Stimulated activated CD8-positive, alpha-beta memory T cell treated with anti-CD3 and anti-CD28 coated beads, Interleukin-7, amount 100 ng/mL, for 1 hour (primary cell): ENCODE measurements at regions not wholly inside any gene's neighbourhood (a gene's known extent, or its start where the extent isn't known, plus 50 kb on each side); places are given as distances from the start of the nearest gene placed in this dataset.
"Not testable (repeated sequence)": the region's sequence is repeated elsewhere in the genome, so short reads cannot be mapped to it uniquely, and the experiment has no call there.

Source experiments
- DNase-seq, 2 donors: peaks; one replicate each; pipeline ENCODE4 v3.0.0-alpha.2; 2020; ENCODE audit warnings: low read depth in 2 of 2

DNA sequence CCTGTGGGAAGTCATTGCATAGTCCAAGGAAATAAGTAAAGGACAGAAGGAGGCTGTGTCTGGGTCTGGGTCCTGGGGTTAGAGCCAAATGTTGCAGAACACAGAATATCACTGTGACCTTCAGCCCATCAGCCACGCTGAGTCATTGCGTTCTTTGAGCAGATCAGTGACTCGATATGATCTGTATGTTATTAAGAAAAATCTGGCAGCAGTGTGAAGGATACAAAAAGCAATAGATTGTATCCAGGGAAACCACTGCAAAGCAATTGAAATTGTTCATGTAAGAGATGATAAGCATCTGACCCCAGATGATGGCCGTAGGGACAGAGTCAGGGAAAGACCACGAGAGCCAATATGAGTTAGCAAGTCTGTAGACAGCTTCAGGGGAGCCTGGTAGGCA lies 1575.1 kb upstream of the SLC10A2 start:
- DNase-seq: no peak

DNA sequence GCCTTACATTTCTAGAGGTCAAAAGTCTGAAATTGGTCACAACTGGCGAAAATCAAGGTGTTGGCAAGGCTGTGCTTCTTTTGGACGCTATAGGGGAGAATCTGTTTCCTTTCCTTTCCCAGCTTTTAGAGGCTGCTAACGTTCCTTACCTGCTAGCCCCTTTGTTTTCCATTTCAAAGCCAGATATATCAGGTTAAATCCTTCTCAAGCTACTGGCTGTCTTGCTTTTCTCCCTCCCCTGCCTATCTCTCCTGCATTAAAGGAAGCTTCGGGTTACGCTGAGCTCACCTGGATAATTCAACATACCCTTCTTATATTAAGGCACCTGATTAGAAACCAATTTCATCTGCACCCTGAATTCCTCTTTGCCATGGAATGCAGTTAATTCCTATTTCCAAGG lies 1569.7 kb upstream of the SLC10A2 start:
- DNase-seq: no peak

DNA sequence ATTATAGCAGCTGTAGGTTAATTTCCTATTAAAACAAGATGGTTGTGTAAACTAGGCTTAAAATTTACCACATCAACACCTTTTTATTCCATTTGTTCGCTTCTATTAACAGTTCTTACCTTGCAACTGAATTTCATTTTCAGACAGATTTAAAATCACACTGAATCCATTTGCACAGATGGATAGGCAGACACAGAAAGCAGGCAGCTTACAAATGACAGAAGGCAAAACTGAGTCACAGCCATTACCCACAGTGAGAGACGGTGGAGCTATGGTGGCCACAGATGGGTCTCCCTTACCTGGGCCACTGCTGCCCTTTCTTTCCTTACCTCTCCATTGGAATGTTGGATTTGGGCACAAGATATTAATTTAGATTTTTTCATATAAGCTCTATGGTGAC lies 1567.8 kb upstream of the SLC10A2 start:
- no peak for DNase-seq

GRCh38 chr13:104632736-104633135 lies 1566.5 kb upstream of the SLC10A2 start:
- DNase-seq: no peak

- no peak for DNase-seq
These were observed 1559.0 kb upstream of the SLC10A2 start for GRCh38 chr13:104625201-104625600.

- no peak for DNase-seq
These were observed 1550.8 kb upstream of the SLC10A2 start for GRCh38 chr13:104616990-104617389.

DNA sequence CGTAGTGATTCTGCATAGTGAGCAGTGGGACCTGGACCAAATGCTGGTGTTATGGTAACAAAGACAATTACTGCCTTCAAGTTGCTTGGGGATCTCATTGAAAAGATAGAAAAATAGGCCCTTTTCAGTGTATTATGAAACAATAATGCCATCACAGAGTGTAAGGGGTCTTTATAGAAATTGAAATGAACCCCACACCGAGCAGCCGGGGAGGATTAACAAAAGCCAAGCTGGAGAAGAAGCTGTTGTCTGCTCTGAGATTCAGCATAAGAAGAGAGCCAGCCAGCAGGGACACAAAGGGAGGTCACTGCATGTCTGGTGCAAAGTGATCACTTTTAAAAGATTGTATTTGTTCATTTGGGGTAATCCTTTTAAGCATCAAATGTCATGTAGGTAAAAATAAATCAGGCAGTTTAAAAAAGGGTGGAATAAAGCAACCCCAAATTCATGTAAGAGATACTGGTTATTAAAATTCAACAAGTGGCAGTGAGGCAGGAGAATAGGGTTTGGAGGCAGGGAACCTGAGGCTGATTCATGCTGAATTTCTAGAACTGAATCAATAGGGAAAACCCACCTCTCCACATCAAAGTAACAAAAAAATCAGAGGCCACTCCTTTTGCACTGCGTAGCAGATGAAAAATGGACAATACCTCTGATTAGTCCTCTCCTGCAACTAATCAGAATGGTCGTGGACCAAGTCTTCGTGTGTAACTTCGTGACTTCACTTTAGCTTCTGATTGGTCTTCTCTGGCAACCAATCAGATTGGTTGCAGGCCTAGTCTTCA lies 1548.3 kb upstream of the SLC10A2 start:
- DNase-seq: no peak

DNA sequence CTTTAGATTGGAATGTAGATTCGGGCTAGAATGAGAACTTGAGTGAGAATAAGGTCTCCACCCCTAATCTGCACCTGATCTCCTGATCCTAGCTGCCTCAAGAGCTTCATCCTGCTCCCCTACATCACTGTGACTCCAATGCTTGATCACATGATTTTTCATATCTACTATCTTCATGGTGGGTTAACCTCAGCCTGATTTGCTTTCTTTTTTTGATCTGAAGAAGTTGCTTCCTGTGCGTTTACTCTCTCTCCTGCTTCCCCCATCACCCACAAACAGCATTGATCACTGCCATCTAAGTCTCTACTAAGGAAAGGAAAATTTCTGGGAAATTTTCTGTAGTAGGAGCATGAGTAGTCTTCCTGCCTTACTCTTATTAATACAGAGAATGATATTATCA lies 1542.1 kb upstream of the SLC10A2 start:
- DNase-seq: no peak

- not testable (repeated sequence) for DNase-seq
These were observed 1539.2 kb upstream of the SLC10A2 start for GRCh38 chr13:104605435-104605834.

- DNase-seq: no peak
These were observed 1531.4 kb upstream of the SLC10A2 start for GRCh38 chr13:104597546-104598180.

GRCh38 chr13:104595511-104595910 lies 1529.3 kb upstream of the SLC10A2 start:
- DNase-seq: no peak

DNA sequence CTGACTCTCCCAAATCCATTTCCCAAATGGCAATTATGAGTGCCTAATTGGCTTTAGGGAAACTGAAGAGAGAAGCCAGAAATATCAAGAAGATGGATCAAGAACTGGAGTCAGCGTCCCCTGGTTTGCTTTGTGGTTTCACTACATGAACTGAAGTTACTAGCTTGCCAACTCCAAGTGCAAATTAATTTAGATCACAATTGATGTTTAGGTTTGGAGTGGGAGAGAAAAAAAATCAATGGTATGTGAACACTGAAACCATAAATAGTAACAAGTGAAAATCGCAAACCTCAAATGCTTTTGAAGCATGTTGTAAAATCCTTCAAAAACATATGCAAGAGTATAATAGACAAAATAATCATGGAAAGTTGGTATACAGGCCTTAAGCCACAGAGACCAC lies 1528.6 kb upstream of the SLC10A2 start:
- no peak for DNase-seq

DNA sequence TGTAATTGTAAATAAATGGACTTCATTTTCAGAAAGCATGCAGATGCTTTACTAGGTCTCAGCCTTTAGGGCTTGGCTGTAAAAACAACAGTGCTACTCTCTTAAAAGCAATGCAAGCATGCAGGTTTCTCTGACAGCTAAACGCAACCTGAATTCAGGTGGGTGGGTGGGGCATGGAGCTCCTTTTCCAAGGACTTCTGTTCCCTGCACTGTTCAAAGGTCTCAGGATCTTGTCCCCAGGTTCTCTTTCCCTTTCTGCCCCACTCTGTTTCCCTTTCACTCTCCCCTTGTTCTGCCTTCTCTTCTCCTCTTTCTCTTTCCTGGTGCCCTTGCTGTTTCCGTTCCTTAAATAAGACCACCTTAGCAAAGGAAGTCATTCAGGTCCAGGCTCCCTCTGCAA lies 1527.5 kb upstream of the SLC10A2 start:
- no peak for DNase-seq

- no peak for DNase-seq
These were observed 1527.0 kb upstream of the SLC10A2 start for GRCh38 chr13:104593251-104593576.

DNA sequence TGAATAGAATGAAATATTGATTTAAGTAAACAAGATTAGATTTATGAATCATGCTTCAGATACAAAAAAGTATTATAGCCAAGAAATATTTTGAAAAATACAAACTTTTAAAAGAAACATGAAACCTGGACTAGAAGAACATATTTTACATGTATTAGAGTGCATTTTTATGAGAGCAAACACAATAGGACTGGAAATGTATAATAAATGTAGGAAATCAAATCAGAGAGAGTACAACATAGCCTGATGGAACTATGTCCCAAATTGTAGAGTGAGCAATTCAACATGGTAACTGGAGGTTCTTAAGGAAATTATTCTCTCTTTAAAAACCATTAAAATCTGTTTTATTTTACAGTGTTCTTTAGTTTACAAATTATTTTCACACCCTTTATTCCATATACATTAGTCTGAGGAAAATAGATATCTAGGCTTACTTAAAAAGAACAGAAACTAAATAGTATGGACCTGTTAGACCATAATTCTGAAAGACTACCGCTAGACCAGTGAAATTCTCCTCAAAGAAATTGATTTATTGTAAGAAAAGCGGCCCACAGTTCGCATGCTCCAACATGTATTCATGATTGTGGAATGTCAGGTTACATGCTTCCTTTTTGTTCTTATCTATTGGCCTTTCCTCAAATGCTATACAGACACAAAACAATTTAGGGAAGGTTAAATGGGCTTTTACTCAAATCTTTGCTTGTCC lies 1526.5 kb upstream of the SLC10A2 start:
- DNase-seq: no peak

GRCh38 chr13:104592127-104592526 lies 1525.9 kb upstream of the SLC10A2 start:
- DNase-seq: no peak

GRCh38 chr13:104586051-104586746 lies 1520.0 kb upstream of the SLC10A2 start:
- no peak for DNase-seq

DNA sequence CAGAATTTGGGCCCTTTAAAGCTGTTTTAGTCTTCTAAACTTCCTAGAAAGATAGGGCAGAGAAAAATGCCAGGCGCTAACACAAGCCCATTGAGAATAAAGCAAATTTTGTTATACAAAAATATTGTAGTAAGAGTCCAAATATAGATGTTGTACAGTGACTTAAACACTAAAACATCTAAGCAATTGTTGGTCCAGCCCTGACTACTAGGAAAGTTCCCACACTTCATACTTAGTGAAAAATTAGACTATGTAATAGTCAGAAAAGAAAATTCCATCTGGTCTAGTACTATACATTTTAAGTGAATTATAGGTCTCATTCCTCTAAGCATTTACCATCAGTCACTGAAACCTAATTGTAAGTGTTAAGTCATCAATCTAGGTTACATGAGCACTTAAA lies 1518.3 kb upstream of the SLC10A2 start:
- no peak for DNase-seq

DNA sequence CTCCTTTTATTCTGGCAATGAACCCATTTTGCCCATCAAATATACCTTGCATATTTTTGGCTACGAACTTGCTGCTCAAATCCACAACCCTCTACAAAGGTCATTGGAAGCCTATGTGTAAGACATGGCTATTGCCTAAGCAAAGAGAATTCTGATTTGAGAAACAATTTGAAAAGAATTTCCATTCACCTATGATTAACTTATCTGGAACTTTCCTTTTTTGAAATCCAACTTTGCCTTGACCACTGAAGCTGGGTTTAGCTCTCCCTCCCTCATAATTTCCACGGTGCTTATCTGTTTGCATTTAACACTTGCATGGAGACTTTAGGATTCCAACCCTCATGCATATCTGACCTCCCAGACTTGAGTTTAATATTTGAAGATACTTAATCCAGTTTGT lies 1514.7 kb upstream of the SLC10A2 start:
- DNase-seq: no peak

DNA sequence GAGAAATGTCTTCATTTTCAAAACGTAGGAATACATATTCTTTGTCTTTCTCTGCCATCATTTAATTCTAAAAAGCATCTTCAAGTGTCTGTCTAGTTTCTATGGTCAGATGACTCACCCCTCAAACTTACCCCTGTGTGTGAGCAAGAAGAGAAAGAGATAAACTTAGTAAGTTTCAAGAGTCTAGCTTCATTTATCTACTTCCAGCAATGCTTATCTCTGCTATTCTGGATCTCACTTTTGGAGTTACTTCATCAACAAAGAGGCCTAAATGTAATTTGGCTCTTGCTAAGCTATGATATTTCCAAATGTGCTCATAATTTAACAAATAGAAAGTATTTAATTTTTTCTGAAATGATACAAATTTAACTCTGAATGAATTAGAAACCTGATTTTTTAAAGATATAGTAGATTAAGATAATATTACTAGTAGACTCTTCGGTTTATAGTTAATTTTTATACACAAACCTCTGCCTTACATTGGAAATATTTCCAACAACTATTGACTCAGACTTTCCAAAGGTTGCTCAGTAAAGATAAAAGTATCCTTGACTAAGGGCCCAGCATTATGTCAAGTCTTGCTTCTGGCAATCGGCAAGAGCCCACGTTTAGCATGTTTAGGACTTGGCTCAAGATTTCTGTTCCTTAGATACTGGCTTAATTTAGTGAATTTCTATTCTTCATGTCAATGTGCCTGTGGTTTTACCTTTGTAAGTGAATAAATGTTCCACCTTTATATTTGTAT lies 1511.0 kb upstream of the SLC10A2 start:
- DNase-seq: no peak

DNA sequence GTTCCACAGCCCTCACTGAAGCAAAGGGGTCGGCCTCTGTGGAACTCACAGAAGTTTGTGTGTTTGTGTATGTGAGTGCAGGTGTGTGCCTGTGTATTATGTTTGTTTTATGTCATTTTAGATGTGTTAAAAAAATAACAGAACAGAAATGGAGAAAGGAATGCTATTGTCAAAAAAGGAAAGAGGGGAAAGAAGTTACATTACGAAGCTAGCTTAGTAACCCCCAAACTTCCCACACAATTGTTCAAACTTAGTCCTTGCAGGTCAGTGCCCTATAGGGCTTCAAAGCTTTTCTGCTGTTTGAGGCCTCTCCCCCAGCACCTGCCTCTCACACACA lies 1505.6 kb upstream of the SLC10A2 start:
- DNase-seq: no peak
